Gastroesophageal sphincter (tissue), 4 donors: ENCODE measurements at regions not wholly inside any gene's neighbourhood (a gene's known extent, or its start where the extent isn't known, plus 50 kb on each side); places are given as distances from the start of the nearest gene placed in this dataset.

Source experiments
- ATAC-seq: fragments of 150-250 bp; one replicate; pipeline ENCODE4 v1.9.1; 2016; ENCODE audit warnings: mild to moderate bottlenecking, moderate library complexity
- H3K27ac ChIP-seq, 4 donors: fragments of 200-600 bp; sonication (generic) in 3 of 4; 1 replicate in 3 of 4; 2 replicates in 1 of 4; pipeline ENCODE4 v1.5.1; 2016 to 2019
- H3K27me3 ChIP-seq: fragments of 200-600 bp; sonication (generic); one replicate; pipeline ENCODE4 v1.5.1; 2019
- H3K36me3 ChIP-seq, 2 donors: fragments of 200-600 bp; sonication (generic); one replicate each; pipeline ENCODE4 v1.5.1; 2019; ENCODE audit warnings: control low read depth in 1 of 2
- H3K4me1 ChIP-seq, 3 donors: fragments of 200-600 bp; sonication (generic); 1 replicate in 2 of 3; 2 replicates in 1 of 3; pipeline ENCODE4 v1.5.1; 2016 to 2019; ENCODE audit warnings: control low read depth in 2 of 3
- H3K4me3 ChIP-seq, 2 donors: fragments of 200-600 bp; sonication (generic); one replicate each; pipeline ENCODE4 v1.5.1; 2019; ENCODE audit warnings: mild to moderate bottlenecking in 1 of 2, moderate library complexity in 1 of 2
- H3K9me3 ChIP-seq, 3 donors: fragments of 200-600 bp; sonication (generic); one replicate each; pipeline ENCODE4 v1.5.1; 2017 to 2019; ENCODE audit warnings: control low read depth in 2 of 3
- CTCF ChIP-seq, 4 experiments: fragments of 200-600 bp in 2 of 4; fragments of 450-650 bp in 2 of 4; sonication (generic) in 1 of 4; IDR thresholded peaks; one replicate each; pipeline ENCODE4 v1.5.1; 2017 to 2019; ENCODE audit warnings: antibody characterized with exemption in 4 of 4, mild to moderate bottlenecking in 2 of 4, moderate library complexity in 2 of 4
- EP300 ChIP-seq: sonication (generic); formaldehyde crosslinking; IDR thresholded peaks from one replicate; pipeline ENCODE4 v1.6.1; 2017; ENCODE audit warnings: antibody characterized with exemption, mild to moderate bottlenecking
- POLR2A ChIP-seq, 2 donors: fragments of 450-650 bp; IDR thresholded peaks; one replicate each; pipeline ENCODE4 v1.6.1; 2017; ENCODE audit warnings: antibody characterized with exemption in 2 of 2, mild to moderate bottlenecking in 2 of 2, moderate library complexity in 1 of 2
- POLR2AphosphoS5 ChIP-seq: sonication (generic); formaldehyde crosslinking; IDR thresholded peaks from one replicate; pipeline ENCODE4 v1.6.1; 2017; ENCODE audit warnings: antibody characterized with exemption
- WGBS, 2 donors: methylation state at CpG; one replicate each; pipeline ENCODE4 v1.1.5; 2018; ENCODE audit warnings: low coverage in 1 of 2; 5-methylcytosine and 5-hydroxymethylcytosine counted together

DNA sequence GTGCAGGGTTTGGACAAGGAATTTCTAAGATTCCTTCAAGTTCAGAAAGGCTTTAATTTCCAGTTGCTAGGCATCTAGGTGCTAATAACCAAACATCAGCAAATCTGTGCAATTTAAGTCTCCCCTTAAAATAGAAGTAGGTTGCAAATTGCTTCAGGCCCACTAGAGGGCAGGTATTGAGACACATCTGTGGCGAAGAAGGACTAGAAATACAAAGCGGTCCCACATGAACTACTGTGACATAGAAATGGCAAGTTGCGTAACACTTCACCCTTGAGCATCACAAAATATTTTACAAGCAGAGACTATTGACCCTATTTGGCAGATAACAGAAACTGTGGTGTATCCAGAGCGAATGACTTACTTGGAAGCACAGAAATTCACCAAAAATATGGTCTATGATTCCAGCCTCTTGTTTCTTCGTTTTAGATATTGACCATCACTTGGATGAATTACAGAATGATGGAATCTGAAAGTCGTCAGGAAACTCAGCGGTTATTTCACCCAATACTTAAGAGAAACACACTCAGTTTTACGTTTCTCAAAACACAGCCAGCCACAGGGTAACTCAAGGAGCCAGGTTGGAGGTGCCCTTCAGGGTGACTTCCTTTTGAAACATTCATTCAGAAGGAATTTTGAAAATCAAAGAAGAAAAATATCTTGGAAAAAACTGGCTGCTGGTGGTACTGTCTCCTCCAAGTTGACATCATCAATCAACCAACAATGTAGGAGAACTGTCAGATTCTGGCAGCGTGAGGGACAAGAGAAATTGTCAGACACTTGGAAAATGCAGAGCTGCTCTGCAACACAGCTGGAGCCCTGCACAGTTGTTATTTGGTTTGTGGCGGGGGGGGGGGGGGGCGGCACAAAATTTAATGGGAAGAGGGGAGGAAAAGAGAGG lies 256.3 kb upstream of the MINDY3 start:
- ATAC-seq = no peak
- 50 to 53% methylated on average over 10 of the region's 11 CpGs for WGBS, 2 donors
- Histone ChIP-seq H3K4me3 (no peak overlapping the region), H3K36me3 (no peaks in the 10 kb centered on the region), H3K4me1 (no peaks in the 10 kb centered on the region), H3K27me3 (no peaks in the 10 kb centered on the region), H3K9me3 (no peaks in the 10 kb centered on the region), H3K27ac (no peak overlapping the region)
- TF ChIP-seq CTCF (IDR thresholded peaks at IDR 0.05) (no peak), POLR2A (IDR thresholded peaks at IDR 0.05) (no peak), EP300 (no peak), POLR2AphosphoS5 (no peak)

DNA sequence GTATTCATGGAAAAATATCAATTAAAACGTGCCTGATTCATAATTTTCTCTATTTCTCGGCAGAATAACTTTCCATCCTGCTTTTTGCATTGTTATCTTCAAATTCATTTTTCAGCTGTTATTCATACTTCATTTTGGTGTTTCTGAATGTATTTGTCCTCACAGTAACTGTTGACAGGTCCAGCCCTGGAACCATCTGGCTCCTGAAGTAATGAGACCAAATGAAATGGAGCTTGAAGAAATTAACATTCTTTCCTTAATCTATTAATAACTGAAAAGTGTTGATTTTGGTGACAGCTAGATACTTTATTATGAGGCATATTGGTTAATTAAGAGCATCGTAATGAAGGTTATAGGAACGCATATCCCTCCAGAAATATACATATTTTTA lies 257.0 kb upstream of the MINDY3 start:
- Histone ChIP-seq H3K27ac (no peak overlapping the region), H3K36me3 (no peaks in the 10 kb centered on the region), H3K9me3 (no peaks in the 10 kb centered on the region), H3K27me3 (no peaks in the 10 kb centered on the region), H3K4me3 (no peak overlapping the region), H3K4me1 (no peaks in the 10 kb centered on the region)
- TF ChIP-seq EP300 = no peak
- TF ChIP-seq POLR2AphosphoS5 = no peak
- no peak for TF ChIP-seq POLR2A (IDR thresholded peaks at IDR 0.05)
- TF ChIP-seq CTCF (IDR thresholded peaks at IDR 0.05) = no peak
- 69 to 71% methylated on average over 4 of the region's 4 CpGs for WGBS, 2 donors
- ATAC-seq = no peak

GRCh38 chr10:16119445-16119844 lies 259.1 kb upstream of the MINDY3 start:
- no peak for ATAC-seq
- Histone ChIP-seq H3K9me3 (peaks cover 0 to 5% (median 0%) of the 10 kb centered on the region in 3 donors), H3K27me3 (no peaks in the 10 kb centered on the region), H3K4me3 (no peak overlapping the region), H3K36me3 (no peaks in the 10 kb centered on the region), H3K27ac (no peak overlapping the region), H3K4me1 (no peaks in the 10 kb centered on the region)
- no peak for TF ChIP-seq POLR2AphosphoS5
- TF ChIP-seq POLR2A (IDR thresholded peaks at IDR 0.05) = no peak
- no peak for TF ChIP-seq CTCF (IDR thresholded peaks at IDR 0.05)
- no peak for TF ChIP-seq EP300

GRCh38 chr10:16120563-16120962 lies 260.3 kb upstream of the MINDY3 start:
- H3K4me1 ChIP-seq = no peaks in the 10 kb centered on the region
- H3K4me3 ChIP-seq = no peak overlapping the region
- TF ChIP-seq EP300 (no peak), POLR2AphosphoS5 (no peak), CTCF (IDR thresholded peaks at IDR 0.05) (no peak), POLR2A (IDR thresholded peaks at IDR 0.05) (no peak)
- peaks cover 0 to 8% (median 0%) of the 10 kb centered on the region in 3 donors for H3K9me3 ChIP-seq
- H3K36me3 ChIP-seq = no peaks in the 10 kb centered on the region
- no peak for ATAC-seq
- WGBS, 2 donors = 100% methylated on average over 1 of the region's 3 CpGs
- no peak overlapping the region for H3K27ac ChIP-seq
- H3K27me3 ChIP-seq = no peaks in the 10 kb centered on the region

DNA sequence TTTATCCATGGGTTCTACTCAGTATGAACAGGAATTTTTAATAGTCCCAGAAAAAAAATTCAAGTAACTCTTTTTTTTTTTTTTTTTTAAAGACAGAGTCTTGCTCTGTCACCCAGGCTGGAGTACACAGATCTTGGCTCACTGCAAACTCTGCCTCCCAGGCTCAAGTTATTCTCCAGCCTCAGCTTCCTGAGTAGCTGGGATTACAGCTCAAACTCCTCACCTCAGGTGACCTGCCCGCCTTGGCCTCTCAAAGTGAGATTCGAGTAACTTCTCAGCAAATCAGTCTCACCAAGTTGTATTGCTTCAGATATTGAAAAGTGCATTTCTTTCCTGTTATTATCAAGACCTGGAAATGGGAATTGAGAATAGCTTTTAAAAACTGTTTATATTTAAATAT lies 281.2 kb upstream of the MINDY3 start:
- 48 to 50% methylated on average over 1 to 2 of the region's 2 CpGs for WGBS, 2 donors
- Histone ChIP-seq H3K27me3 (no peaks in the 10 kb centered on the region), H3K9me3 (no peaks in the 10 kb centered on the region), H3K4me3 (no peak overlapping the region), H3K4me1 (no peaks in the 10 kb centered on the region), H3K36me3 (no peaks in the 10 kb centered on the region), H3K27ac (no peak overlapping the region)
- TF ChIP-seq EP300 = no peak
- TF ChIP-seq POLR2A (IDR thresholded peaks at IDR 0.05) = no peak
- TF ChIP-seq CTCF (IDR thresholded peaks at IDR 0.05) = no peak
- TF ChIP-seq POLR2AphosphoS5 = no peak
- no peak for ATAC-seq
